ENCODE measurements at regions not wholly inside any gene's neighbourhood (a gene's known extent, or its start where the extent isn't known, plus 50 kb on each side); places are given as distances from the start of the nearest gene placed in this dataset.

- H3K4me3 Mint-ChIP-seq, result no peak overlapping the region
- no peak overlapping the region for H3K4me2 ChIP-seq (replicated peaks; ENCODE audit: extremely low read depth, low read length, poor library complexity, severe bottlenecking)
Observed at GRCh38 chr16:19367335-19367734, 50.3 kb upstream of the TMC5 start.

More at GRCh38 chr16:19367335-19367734, 50.3 kb upstream of the TMC5 start:
- Mint-ChIP-seq H3K9me3 (peaks cover 0 to 9% (median 4%) of the 10 kb centered on the region in 7 donors), H3K4me1 (no peaks in the 10 kb centered on the region), H3K27ac (no peak overlapping the region), H3K27me3 (ENCODE audit: low read depth in 3 of 3) (peaks cover 2 to 14% (median 6%) of the 10 kb centered on the region in 3 donors), H3K36me3 (no peaks in the 10 kb centered on the region)
- TF ChIP-seq CTCF (IDR thresholded peaks at IDR 0.05), result no peak
- no peak overlapping the region for H3K9ac ChIP-seq (ENCODE audit: insufficient read depth, low read length, poor library complexity, severe bottlenecking)
- no peak overlapping the region for H2AFZ ChIP-seq (ENCODE audit: insufficient read depth, low read depth, low read length, poor library complexity, severe bottlenecking)
- no peak for DNase-seq
- no peaks in the 10 kb centered on the region for H3K36me3 ChIP-seq (replicated peaks in 1 of 2; ENCODE audit: control insufficient read depth in 1 of 2, insufficient read depth in 2 of 2, low read length in 2 of 2)
- H3K4me3 ChIP-seq (replicated peaks in 1 of 3; ENCODE audit: low read depth in 2 of 3, low read length in 3 of 3), result no peak overlapping the region
- no peaks in the 10 kb centered on the region for H4K20me1 ChIP-seq (ENCODE audit: insufficient read depth, low read length)
- H3K9me3 ChIP-seq (replicated peaks in 1 of 2; ENCODE audit: control insufficient read depth in 1 of 2, insufficient read depth in 1 of 2, low read length in 2 of 2), result no peaks in the 10 kb centered on the region
- peaks cover 0 to under 1% of the 10 kb centered on the region in 2 donors for H3K27me3 ChIP-seq (ENCODE audit: control insufficient read depth in 2 of 2, insufficient read depth in 2 of 2, low read length in 2 of 2)
- no peak overlapping the region for H3K27ac ChIP-seq (ENCODE audit: low read depth in 1 of 2, low read length in 2 of 2)
- intact Hi-C loops (cut with micrococcal nuclease), result no loop called here
- no peaks in the 10 kb centered on the region for H3K4me1 ChIP-seq (ENCODE audit: control insufficient read depth in 1 of 2, insufficient read depth in 2 of 2, low read length in 2 of 2)
- H3K79me2 ChIP-seq (ENCODE audit: insufficient read depth, low read length), result no peaks in the 10 kb centered on the region
